ENCODE measurements at regions not wholly inside any gene's neighbourhood (a gene's known extent, or its start where the extent isn't known, plus 50 kb on each side); places are given as distances from the start of the nearest gene placed in this dataset.
"Not testable (repeated sequence)": the region's sequence is repeated elsewhere in the genome, so short reads cannot be mapped to it uniquely, and the experiment has no call there.

GRCh38 chr7:25069900-25070443 is 55.1 kb downstream of the CYCS start:
- peak; percentile 0 to 24 for DNase-seq

- no peak for DNase-seq
Measured at GRCh38 chr7:25068502-25069213, 56.4 kb downstream of the CYCS start.

- DNase-seq = no peak
Measured at GRCh38 chr7:25067726-25068501, 57.1 kb downstream of the CYCS start.

GRCh38 chr7:25066253-25066652 is 58.8 kb downstream of the CYCS start:
- no peak for DNase-seq

GRCh38 chr7:25062380-25062779 is 62.7 kb downstream of the CYCS start:
- no peak for DNase-seq

- DNase-seq = no peak
Measured at GRCh38 chr7:25060487-25061055, 64.5 kb downstream of the CYCS start.

- DNase-seq = no peak
Measured at GRCh38 chr7:25059576-25059975, 65.5 kb downstream of the CYCS start.

- DNase-seq = no peak
Measured at GRCh38 chr7:25056368-25056767, 68.7 kb downstream of the CYCS start.

- DNase-seq = no peak
Measured at GRCh38 chr7:25055520-25056220, 69.4 kb downstream of the CYCS start.

GRCh38 chr7:25054819-25055519 is 70.1 kb downstream of the CYCS start:
- no peak for DNase-seq

- DNase-seq = no peak
Measured at GRCh38 chr7:25050223-25050622, 70.2 kb upstream of the OSBPL3 start.

GRCh38 chr7:25048444-25048834 is 68.5 kb upstream of the OSBPL3 start:
- DNase-seq = no peak

GRCh38 chr7:25047571-25048443 is 67.8 kb upstream of the OSBPL3 start:
- not testable (repeated sequence) for DNase-seq

GRCh38 chr7:25037325-25037724 is 57.3 kb upstream of the OSBPL3 start:
- DNase-seq = no peak

- no peak for DNase-seq
Measured at GRCh38 chr7:25035274-25035673, 55.3 kb upstream of the OSBPL3 start.

- DNase-seq = no peak
Measured at GRCh38 chr7:25034136-25034535, 54.2 kb upstream of the OSBPL3 start.

GRCh38 chr7:25032774-25033743 is 53.1 kb upstream of the OSBPL3 start:
- no peak for DNase-seq

GRCh38 chr7:25031432-25031831 is 51.5 kb upstream of the OSBPL3 start:
- DNase-seq = no peak

- no peak for DNase-seq
Measured at GRCh38 chr7:25031007-25031406, 51.0 kb upstream of the OSBPL3 start.

All from NCI-H187 (cell line).